Heart left ventricle (tissue), 16 donors: ENCODE measurements at regions not wholly inside any gene's neighbourhood (a gene's known extent, or its start where the extent isn't known, plus 50 kb on each side); places are given as distances from the start of the nearest gene placed in this dataset.

ENCODE experiments used
- ATAC-seq, 4 donors: fragments of 200-7000 bp; cut with Tn5 transposase; one replicate each; pipeline ENCODE4 v1.9.1; 2020 to 2022; ENCODE audit warnings: moderate library complexity in 4 of 4, mild to moderate bottlenecking in 3 of 4, moderate number of reproducible peaks in 1 of 4
- DNase-seq, 5 donors: peaks; one replicate each; pipeline ENCODE4 v3.0.0-alpha.2; 2020
- H3K27ac ChIP-seq, 12 donors: fragments of 200-600 bp; sonication (generic) in 4 of 12; one replicate each; pipeline versions ENCODE4 v1.5.0 to v1.8.0; 2016 to 2022; ENCODE audit warnings: mild to moderate bottlenecking in 2 of 12
- H3K27me3 ChIP-seq, 9 donors: fragments of 200-600 bp; sonication (generic) in 2 of 9; one replicate each; pipeline versions ENCODE4 v1.5.1 to v1.8.0; 2016 to 2022; ENCODE audit warnings: mild to moderate bottlenecking in 3 of 9
- H3K36me3 ChIP-seq, 9 donors: fragments of 200-600 bp; sonication (generic) in 2 of 9; one replicate each; pipeline versions ENCODE4 v1.5.0 to v1.8.0; 2018 to 2022; ENCODE audit warnings: mild to moderate bottlenecking in 2 of 9
- H3K4me1 ChIP-seq, 12 donors: fragments of 200-600 bp; sonication (generic) in 4 of 12; one replicate each; pipeline versions ENCODE4 v1.5.0 to v1.8.0; 2016 to 2022; ENCODE audit warnings: mild to moderate bottlenecking in 3 of 12
- H3K4me3 ChIP-seq, 12 donors: fragments of 200-600 bp; sonication (generic) in 4 of 12; one replicate each; pipeline versions ENCODE4 v1.5.0 to v1.8.0; 2017 to 2022; ENCODE audit warnings: mild to moderate bottlenecking in 9 of 12, moderate library complexity in 4 of 12
- H3K9me3 ChIP-seq, 12 donors: fragments of 200-600 bp; sonication (generic) in 4 of 12; one replicate each; pipeline versions ENCODE4 v1.5.0 to v1.8.0; 2016 to 2022; ENCODE audit warnings: mild to moderate bottlenecking in 1 of 12
- CTCF ChIP-seq, 12 donors: fragments of 200-600 bp; sonication (generic) in 4 of 12; IDR thresholded peaks; one replicate each; pipeline versions ENCODE4 v1.5.0 to v1.8.0; 2018 to 2022; ENCODE audit warnings: antibody characterized with exemption in 12 of 12, mild to moderate bottlenecking in 5 of 12
- POLR2A ChIP-seq, 2 donors: fragments of 450-650 bp; IDR thresholded peaks; one replicate each; pipeline ENCODE4 v1.6.1; 2017; ENCODE audit warnings: antibody characterized with exemption in 2 of 2, mild to moderate bottlenecking in 2 of 2, moderate library complexity in 2 of 2
- WGBS, 4 donors: extraction: QIAGEN DNeasy Blood & Tissue Kit in 2 of 4; methylation state at CpG; one replicate each; pipeline versions ENCODE4 v1.1.5 to v1.1.7; 2013 to 2018; 5-methylcytosine and 5-hydroxymethylcytosine counted together
- intact Hi-C, 10 donors: fragments of 100-400 bp; cut with DNase I; formaldehyde crosslinking; loops; one replicate each; pipeline versions ENCODE4 v1.11.1 to v1.14.2; 2022
- donor health status: ischemic (EF 13 %, LVEDD 7.1; RV severe dilation, severe dysfunction).
- donor health status: healthy with polysubstance abuse.
- donor health status: DM: no; HTN: yes; CAD: no.
- donor health status: DM: no; HTN: no; CAD: no.
- donor health status: ischemic (EF 25% LVEDD 6.9; RV normal size, moderate dysfunction).
- donor health status: ischemic (EF 25% LVEDD 5.7; RV mildly dilated, moderate dysfunction).
- donor health status: healthy.
- donor health status: DM: yes; HTN: yes; CAD: no.
- donor health status: ischemic (EF 35%, LVEDD 5.7; RV mildly dilated, moderate dysfunction).
- donor health status: nonischemic (EF 11% LVEDD 7.7; RV severe dilation, severe dysfunction).
- donor health status: DM: yes; HTN: yes; CAD: no.
- donor health status: PGD.
- donor health status: ischemic (EF 29% LVEDD 5.4; RV normal size, mild dysfunction).
- donor health status: nonischemic (EF 23%, LVEDD 6.1; RV moderate dilation, normal function).

- Histone ChIP-seq H3K27me3 (no peaks in the 10 kb centered on the region), H3K4me1 (peaks cover 0 to 47% (median 14%) of the 10 kb centered on the region in 12 donors), H3K36me3 (no peaks in the 10 kb centered on the region), H3K4me3 (no peak overlapping the region), H3K27ac (peak overlapping the region in 11 of 12 donors; percentile 27 to 87 (median 56)), H3K9me3 (no peaks in the 10 kb centered on the region)
- TF ChIP-seq POLR2A (IDR thresholded peaks at IDR 0.05) = peak in 1 of 2 donors; percentile 16
- no peak for TF ChIP-seq CTCF (IDR thresholded peaks at IDR 0.05)
- WGBS, 4 donors = 62 to 66% (median 64%) methylated on average over 9 of the region's 9 CpGs
- ATAC-seq (peak in 3 of 4 donors; percentile 68 to 74 (median 68)), DNase-seq (peak; percentile 26 to 77 (median 54))
- intact Hi-C loops = loop anchor here in 6 of 10 donors (2.0 to 10.0 kb wide), 6 partner anchors 32 to 101 kb away; partner anchors contain the start of gene EFNB1 (in 1 of the 6)
These were observed 100.7 kb downstream of the EFNB1 start for GRCh38 chrX:68929332-68930150.

DNA sequence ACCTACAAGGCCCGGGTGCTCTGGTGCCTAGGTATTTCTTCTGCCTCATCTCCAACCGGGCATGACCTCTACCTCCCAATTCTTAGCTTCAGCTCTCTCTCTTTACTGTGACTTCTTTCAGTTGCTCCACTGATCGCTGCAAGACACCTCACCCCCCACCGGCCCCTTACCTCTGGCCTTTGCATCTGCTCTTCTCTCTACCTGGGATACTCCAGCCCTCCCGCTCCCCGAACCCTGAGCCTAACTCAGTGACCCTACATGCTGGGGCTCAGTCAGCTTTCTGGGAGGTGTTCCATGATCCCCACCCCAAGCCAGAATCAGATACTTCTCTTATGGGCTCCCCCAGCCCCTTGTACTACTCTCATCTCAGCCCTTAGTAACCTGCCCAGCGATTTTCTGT is 99.6 kb downstream of the EFNB1 start:
- no peaks in the 10 kb centered on the region for H3K27me3 ChIP-seq
- intact Hi-C loops = loop anchor here in 2 of 10 donors (5.0 to 10.0 kb wide), 2 partner anchors 69 to 94 kb away; no protein-coding TSS in a partner anchor
- H3K9me3 ChIP-seq = no peaks in the 10 kb centered on the region
- DNase-seq = no peak
- 90 to 99% (median 94%) methylated on average over 7 of the region's 7 CpGs for WGBS, 4 donors
- peak overlapping the region in 2 of 12 donors; percentile 43 to 77 for H3K27ac ChIP-seq
- H3K4me1 ChIP-seq = peaks cover 0 to 39% (median 14%) of the 10 kb centered on the region in 12 donors
- TF ChIP-seq CTCF (IDR thresholded peaks at IDR 0.05) (no peak), POLR2A (IDR thresholded peaks at IDR 0.05) (no peak)
- no peak overlapping the region for H3K4me3 ChIP-seq
- no peaks in the 10 kb centered on the region for H3K36me3 ChIP-seq
- ATAC-seq = no peak

GRCh38 chrX:68927178-68927577 is 98.4 kb downstream of the EFNB1 start:
- no peaks in the 10 kb centered on the region for H3K9me3 ChIP-seq
- TF ChIP-seq POLR2A (IDR thresholded peaks at IDR 0.05) (no peak), CTCF (IDR thresholded peaks at IDR 0.05) (no peak)
- H3K36me3 ChIP-seq = no peaks in the 10 kb centered on the region
- WGBS, 4 donors = 70 to 84% (median 77%) methylated on average over 5 of the region's 5 CpGs
- no peak overlapping the region for H3K4me3 ChIP-seq
- intact Hi-C loops = loop anchor here in 2 of 10 donors (5.0 to 10.0 kb wide), 2 partner anchors 70 to 92 kb away; no protein-coding TSS in a partner anchor
- ATAC-seq = no peak
- H3K27ac ChIP-seq = no peak overlapping the region
- peaks cover 0 to 30% (median 12%) of the 10 kb centered on the region in 12 donors for H3K4me1 ChIP-seq
- H3K27me3 ChIP-seq = no peaks in the 10 kb centered on the region
- DNase-seq = no peak

DNA sequence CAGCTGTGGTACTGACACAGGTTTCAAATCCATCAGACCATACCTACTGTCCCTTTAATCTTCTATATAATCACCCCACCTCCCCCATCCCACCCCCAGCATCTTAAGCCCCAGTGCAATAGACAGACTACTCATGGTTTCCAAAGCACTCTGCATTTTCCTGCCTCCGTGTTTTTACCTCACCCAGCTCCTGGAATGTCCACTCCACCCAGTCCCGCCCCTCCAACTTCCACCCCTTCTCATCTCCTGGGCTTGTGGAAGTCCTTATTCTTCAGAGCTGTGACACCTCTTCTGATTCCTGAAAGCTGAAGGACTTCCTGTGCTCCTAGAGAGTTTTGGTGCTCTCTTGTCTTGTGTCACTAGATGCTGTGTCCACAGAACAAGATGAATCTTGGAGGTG is 94.3 kb downstream of the EFNB1 start:
- TF ChIP-seq POLR2A (IDR thresholded peaks at IDR 0.05) = no peak
- TF ChIP-seq CTCF (IDR thresholded peaks at IDR 0.05) = no peak
- ATAC-seq (no peak), DNase-seq (no peak)
- no peak overlapping the region for H3K4me3 ChIP-seq
- intact Hi-C loops = loop anchor here in 2 of 10 donors (5.0 to 10.0 kb wide), 2 partner anchors 88 to 91 kb away; no protein-coding TSS in a partner anchor
- no peak overlapping the region for H3K27ac ChIP-seq
- no peaks in the 10 kb centered on the region for H3K27me3 ChIP-seq
- 49 to 74% (median 63%) methylated on average over 2 of the region's 2 CpGs for WGBS, 4 donors
- peaks cover 0 to 4% (median 0%) of the 10 kb centered on the region in 12 donors for H3K9me3 ChIP-seq
- H3K36me3 ChIP-seq = no peaks in the 10 kb centered on the region
- H3K4me1 ChIP-seq = peaks cover 0 to 4% (median 0%) of the 10 kb centered on the region in 12 donors
